Liver (tissue), 8 donors: ENCODE measurements at regions not wholly inside any gene's neighbourhood (a gene's known extent, or its start where the extent isn't known, plus 50 kb on each side); places are given as distances from the start of the nearest gene placed in this dataset.

ENCODE experiments used
- DNase-seq: peaks from one replicate; pipeline ENCODE4 v3.0.0-alpha.2; 2017; ENCODE audit warnings: low spot score
- H3K27ac ChIP-seq, 2 donors: one replicate each; pipeline ENCODE4 v1.7.0; 2013; ENCODE audit warnings: inconsistent platforms in 2 of 2, low read length in 2 of 2, control low read depth in 1 of 2, low read depth in 1 of 2, mild to moderate bottlenecking in 1 of 2
- H3K27me3 ChIP-seq, 4 donors: one replicate each; pipeline versions ENCODE4 v1.6.1 to v1.7.0; 2013; ENCODE audit warnings: low read length in 3 of 4, inconsistent platforms in 1 of 4, mild to moderate bottlenecking in 1 of 4, moderate library complexity in 1 of 4; ENCODE audit not compliant: control insufficient read depth in 4 of 4, insufficient read depth in 4 of 4
- H3K36me3 ChIP-seq, 4 donors: one replicate each; pipeline versions ENCODE4 v1.6.1 to v1.7.0; 2013; ENCODE audit warnings: low read length in 3 of 4, mild to moderate bottlenecking in 3 of 4, low read depth in 1 of 4, moderate library complexity in 1 of 4; ENCODE audit not compliant: control insufficient read depth in 4 of 4, insufficient read depth in 3 of 4
- H3K4me1 ChIP-seq, 4 donors: one replicate each; pipeline versions ENCODE4 v1.6.1 to v1.7.0; 2013; ENCODE audit warnings: low read length in 3 of 4, mild to moderate bottlenecking in 3 of 4, moderate library complexity in 1 of 4; ENCODE audit not compliant: control insufficient read depth in 4 of 4, insufficient read depth in 4 of 4
- H3K4me3 ChIP-seq, 3 donors: one replicate each; pipeline versions ENCODE4 v1.6.1 to v1.7.0; 2013; ENCODE audit warnings: low read length in 3 of 3, control low read depth in 1 of 3, low read depth in 1 of 3, mild to moderate bottlenecking in 1 of 3
- H3K9ac ChIP-seq, 2 donors: one replicate each; pipeline ENCODE4 v1.7.0; 2013; ENCODE audit warnings: low read length in 2 of 2, mild to moderate bottlenecking in 2 of 2, moderate library complexity in 2 of 2, control low read depth in 1 of 2, low read depth in 1 of 2
- H3K9me3 ChIP-seq, 4 donors: one replicate each; pipeline versions ENCODE4 v1.6.1 to v1.7.0; 2013; ENCODE audit warnings: low read length in 3 of 4; ENCODE audit not compliant: control insufficient read depth in 4 of 4
- ATF3 ChIP-seq: IDR thresholded peaks from 2 replicates; pipeline ENCODE4 v1.6.1; 2016; ENCODE audit warnings: antibody characterized with exemption
- CTCF ChIP-seq: fragments of 150-350 bp; IDR thresholded peaks from 2 replicates; pipeline ENCODE4 v1.5.1; 2017; ENCODE audit warnings: improper control_type of control experiment, low read depth, low read length; ENCODE audit not compliant: missing input control
- EGR1 ChIP-seq, 2 donors: IDR thresholded peaks; 2 replicates each; pipeline ENCODE4 v1.6.1; 2016 to 2018; ENCODE audit warnings: antibody characterized with exemption in 2 of 2, low read depth in 2 of 2
- FOXA1 ChIP-seq: IDR thresholded peaks from 2 replicates; pipeline ENCODE4 v1.6.1; 2016; ENCODE audit warnings: antibody characterized with exemption
- FOXA2 ChIP-seq: IDR thresholded peaks from 2 replicates; pipeline ENCODE4 v1.6.1; 2016; ENCODE audit warnings: antibody characterized with exemption
- GABPA ChIP-seq, 2 donors: IDR thresholded peaks in 1 of 2; conservative IDR thresholded peaks in 1 of 2; 2 replicates each; pipeline ENCODE4 v1.6.1; 2016; ENCODE audit warnings: antibody characterized with exemption in 2 of 2, mild to moderate bottlenecking in 1 of 2, moderate library complexity in 1 of 2
- HNF4A ChIP-seq, 2 donors: conservative IDR thresholded peaks; 2 replicates each; pipeline ENCODE4 v1.6.1; 2016; ENCODE audit warnings: antibody characterized with exemption in 2 of 2, mild to moderate bottlenecking in 2 of 2
- HNF4G ChIP-seq: IDR thresholded peaks from 2 replicates; pipeline ENCODE4 v1.6.1; 2016; ENCODE audit warnings: antibody characterized with exemption
- JUND ChIP-seq, 2 donors: IDR thresholded peaks; 2 replicates each; pipeline ENCODE4 v1.6.1; 2016; ENCODE audit warnings: antibody characterized with exemption in 2 of 2
- NR2F2 ChIP-seq: IDR thresholded peaks from 2 replicates; pipeline ENCODE4 v1.6.1; 2016; ENCODE audit warnings: antibody characterized with exemption
- RAD21 ChIP-seq, 2 donors: IDR thresholded peaks; 2 replicates each; pipeline ENCODE4 v1.6.1; 2016; ENCODE audit warnings: antibody characterized with exemption in 2 of 2, mild to moderate bottlenecking in 2 of 2
- RXRA ChIP-seq, 2 donors: IDR thresholded peaks; 2 replicates each; pipeline ENCODE4 v1.6.1; 2017 to 2018; ENCODE audit warnings: antibody characterized with exemption in 2 of 2, mild to moderate bottlenecking in 1 of 2
- SP1 ChIP-seq: IDR thresholded peaks from 2 replicates; pipeline ENCODE4 v1.6.1; 2018; ENCODE audit warnings: antibody characterized with exemption, mild to moderate bottlenecking
- YY1 ChIP-seq: IDR thresholded peaks from 2 replicates; pipeline ENCODE4 v1.6.1; 2016; ENCODE audit warnings: antibody characterized with exemption, mild to moderate bottlenecking
- ZBTB33 ChIP-seq: IDR thresholded peaks from 2 replicates; pipeline ENCODE4 v1.6.1; 2016; ENCODE audit warnings: antibody characterized with exemption
- WGBS: extraction: QIAGEN DNeasy Blood & Tissue Kit; methylation state at CpG from one replicate; pipeline ENCODE4 v1.1.7; 2013; 5-methylcytosine and 5-hydroxymethylcytosine counted together
- TF ChIP-seq, protein P1 (sequence below): IDR thresholded peaks from 2 replicates; pipeline ENCODE4 v1.6.1; 2016; ENCODE audit warnings: antibody characterized with exemption, mild to moderate bottlenecking
- TF ChIP-seq, protein P2 (sequence below): IDR thresholded peaks from 2 replicates; pipeline ENCODE4 v1.6.1; 2016; ENCODE audit warnings: antibody characterized with exemption
- donor health status: healthy.
- donor health status: healthy.
- donor health status: healthy.
- donor health status: healthy.
- donor health status: healthy.

GRCh38 chr12:87720967-87721366 is 308.2 kb downstream of the C12orf50 start:
- WGBS = 37% methylated on average over 3 of the region's 3 CpGs
- H3K4me1 ChIP-seq = no peaks in the 10 kb centered on the region
- no peaks in the 10 kb centered on the region for H3K36me3 ChIP-seq
- peaks cover 0 to 1% (median 0%) of the 10 kb centered on the region in 4 donors for H3K9me3 ChIP-seq
- DNase-seq = no peak
- no peak overlapping the region for H3K9ac ChIP-seq
- H3K27me3 ChIP-seq = no peaks in the 10 kb centered on the region
- H3K4me3 ChIP-seq = no peak overlapping the region
- no peak overlapping the region for H3K27ac ChIP-seq
- TF ChIP-seq YY1 = no peak
- TF ChIP-seq, protein P1, sequence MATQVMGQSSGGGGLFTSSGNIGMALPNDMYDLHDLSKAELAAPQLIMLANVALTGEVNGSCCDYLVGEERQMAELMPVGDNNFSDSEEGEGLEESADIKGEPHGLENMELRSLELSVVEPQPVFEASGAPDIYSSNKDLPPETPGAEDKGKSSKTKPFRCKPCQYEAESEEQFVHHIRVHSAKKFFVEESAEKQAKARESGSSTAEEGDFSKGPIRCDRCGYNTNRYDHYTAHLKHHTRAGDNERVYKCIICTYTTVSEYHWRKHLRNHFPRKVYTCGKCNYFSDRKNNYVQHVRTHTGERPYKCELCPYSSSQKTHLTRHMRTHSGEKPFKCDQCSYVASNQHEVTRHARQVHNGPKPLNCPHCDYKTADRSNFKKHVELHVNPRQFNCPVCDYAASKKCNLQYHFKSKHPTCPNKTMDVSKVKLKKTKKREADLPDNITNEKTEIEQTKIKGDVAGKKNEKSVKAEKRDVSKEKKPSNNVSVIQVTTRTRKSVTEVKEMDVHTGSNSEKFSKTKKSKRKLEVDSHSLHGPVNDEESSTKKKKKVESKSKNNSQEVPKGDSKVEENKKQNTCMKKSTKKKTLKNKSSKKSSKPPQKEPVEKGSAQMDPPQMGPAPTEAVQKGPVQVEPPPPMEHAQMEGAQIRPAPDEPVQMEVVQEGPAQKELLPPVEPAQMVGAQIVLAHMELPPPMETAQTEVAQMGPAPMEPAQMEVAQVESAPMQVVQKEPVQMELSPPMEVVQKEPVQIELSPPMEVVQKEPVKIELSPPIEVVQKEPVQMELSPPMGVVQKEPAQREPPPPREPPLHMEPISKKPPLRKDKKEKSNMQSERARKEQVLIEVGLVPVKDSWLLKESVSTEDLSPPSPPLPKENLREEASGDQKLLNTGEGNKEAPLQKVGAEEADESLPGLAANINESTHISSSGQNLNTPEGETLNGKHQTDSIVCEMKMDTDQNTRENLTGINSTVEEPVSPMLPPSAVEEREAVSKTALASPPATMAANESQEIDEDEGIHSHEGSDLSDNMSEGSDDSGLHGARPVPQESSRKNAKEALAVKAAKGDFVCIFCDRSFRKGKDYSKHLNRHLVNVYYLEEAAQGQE = no peak
- no peak for TF ChIP-seq RXRA (IDR thresholded peaks at IDR 0.05)
- no peak for TF ChIP-seq FOXA2
- TF ChIP-seq EGR1 (IDR thresholded peaks at IDR 0.05; ENCODE audit: low read depth in 2 of 2) = no peak
- TF ChIP-seq ZBTB33 = no peak
- TF ChIP-seq, protein P2, sequence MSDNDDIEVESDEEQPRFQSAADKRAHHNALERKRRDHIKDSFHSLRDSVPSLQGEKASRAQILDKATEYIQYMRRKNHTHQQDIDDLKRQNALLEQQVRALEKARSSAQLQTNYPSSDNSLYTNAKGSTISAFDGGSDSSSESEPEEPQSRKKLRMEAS = no peak
- no peak for TF ChIP-seq JUND (IDR thresholded peaks at IDR 0.05)
- no peak for TF ChIP-seq CTCF
- no peak for TF ChIP-seq FOXA1
- TF ChIP-seq HNF4A (conservative IDR thresholded peaks at IDR 0.05) = no peak
- TF ChIP-seq GABPA (IDR thresholded peaks at IDR 0.05 in 1 of 2, conservative IDR thresholded peaks at IDR 0.05 in 1 of 2) = no peak
- TF ChIP-seq NR2F2 = no peak
- no peak for TF ChIP-seq RAD21 (IDR thresholded peaks at IDR 0.05)

GRCh38 chr12:87704374-87704773 is 324.8 kb downstream of the C12orf50 start:
- Histone ChIP-seq H3K9me3 (peaks cover 0 to 1% (median 0%) of the 10 kb centered on the region in 4 donors), H3K4me3 (no peak overlapping the region), H3K36me3 (no peaks in the 10 kb centered on the region), H3K9ac (no peak overlapping the region), H3K27ac (no peak overlapping the region), H3K4me1 (no peaks in the 10 kb centered on the region), H3K27me3 (no peaks in the 10 kb centered on the region)
- DNase-seq = no peak
- no peak for TF ChIP-seq HNF4G
- no peak for TF ChIP-seq ATF3
- no peak for TF ChIP-seq SP1
- no peak for TF ChIP-seq EGR1 (IDR thresholded peaks at IDR 0.05; ENCODE audit: low read depth in 2 of 2)
- no peak for TF ChIP-seq CTCF
- TF ChIP-seq ZBTB33 = no peak
- WGBS = 80% methylated on average over 5 of the region's 5 CpGs
